Chondrocyte (in vitro differentiated cells): ENCODE measurements at regions not wholly inside any gene's neighbourhood (a gene's known extent, or its start where the extent isn't known, plus 50 kb on each side); places are given as distances from the start of the nearest gene placed in this dataset.

Source experiments
- DNase-seq: peaks from one replicate; pipeline ENCODE4 v3.0.0; 2021; ENCODE audit warnings: mixed read lengths, low spot score
- H3K27ac Mint-ChIP-seq: one replicate; pipeline ENCODE4 v1.8.0; 2021; ENCODE audit warnings: mild to moderate bottlenecking, moderate library complexity, mixed read lengths; ENCODE audit not compliant: unreplicated experiment
- H3K27me3 Mint-ChIP-seq: 2 replicates; pipeline ENCODE4 v1.8.0; 2021; ENCODE audit warnings: low read depth, mixed read lengths
- H3K36me3 Mint-ChIP-seq: 2 replicates; pipeline ENCODE4 v1.8.0; 2021; ENCODE audit warnings: low read depth, mixed read lengths
- H3K4me1 Mint-ChIP-seq: 2 replicates; pipeline ENCODE4 v1.8.0; 2021; ENCODE audit warnings: low read depth, mild to moderate bottlenecking, mixed read lengths
- H3K4me3 Mint-ChIP-seq: one replicate; pipeline ENCODE4 v1.8.0; 2021; ENCODE audit warnings: mild to moderate bottlenecking, moderate library complexity, mixed read lengths; ENCODE audit not compliant: unreplicated experiment
- H3K9me3 Mint-ChIP-seq: 2 replicates; pipeline ENCODE4 v1.8.0; 2021; ENCODE audit warnings: low read depth, mixed read lengths
- TF ChIP-seq, protein P1 (sequence below): fragments of 200-600 bp; sonication (generic); IDR thresholded peaks from 2 replicates; pipeline ENCODE4 v1.5.0; 2021; ENCODE audit warnings: antibody characterized with exemption, mild to moderate bottlenecking, moderate library complexity

GRCh38 chr15:69543681-69544364 lies 91.2 kb downstream of the RPLP1 start:
- DNase-seq = no peak
- Mint-ChIP-seq H3K9me3 (no peaks in the 10 kb centered on the region), H3K4me3 (no peak overlapping the region), H3K4me1 (no peaks in the 10 kb centered on the region), H3K27me3 (peaks cover 52% of the 10 kb centered on the region), H3K27ac (no peak overlapping the region), H3K36me3 (peaks cover 3% of the 10 kb centered on the region)
- TF ChIP-seq, protein P1, sequence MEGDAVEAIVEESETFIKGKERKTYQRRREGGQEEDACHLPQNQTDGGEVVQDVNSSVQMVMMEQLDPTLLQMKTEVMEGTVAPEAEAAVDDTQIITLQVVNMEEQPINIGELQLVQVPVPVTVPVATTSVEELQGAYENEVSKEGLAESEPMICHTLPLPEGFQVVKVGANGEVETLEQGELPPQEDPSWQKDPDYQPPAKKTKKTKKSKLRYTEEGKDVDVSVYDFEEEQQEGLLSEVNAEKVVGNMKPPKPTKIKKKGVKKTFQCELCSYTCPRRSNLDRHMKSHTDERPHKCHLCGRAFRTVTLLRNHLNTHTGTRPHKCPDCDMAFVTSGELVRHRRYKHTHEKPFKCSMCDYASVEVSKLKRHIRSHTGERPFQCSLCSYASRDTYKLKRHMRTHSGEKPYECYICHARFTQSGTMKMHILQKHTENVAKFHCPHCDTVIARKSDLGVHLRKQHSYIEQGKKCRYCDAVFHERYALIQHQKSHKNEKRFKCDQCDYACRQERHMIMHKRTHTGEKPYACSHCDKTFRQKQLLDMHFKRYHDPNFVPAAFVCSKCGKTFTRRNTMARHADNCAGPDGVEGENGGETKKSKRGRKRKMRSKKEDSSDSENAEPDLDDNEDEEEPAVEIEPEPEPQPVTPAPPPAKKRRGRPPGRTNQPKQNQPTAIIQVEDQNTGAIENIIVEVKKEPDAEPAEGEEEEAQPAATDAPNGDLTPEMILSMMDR = no peak

DNA sequence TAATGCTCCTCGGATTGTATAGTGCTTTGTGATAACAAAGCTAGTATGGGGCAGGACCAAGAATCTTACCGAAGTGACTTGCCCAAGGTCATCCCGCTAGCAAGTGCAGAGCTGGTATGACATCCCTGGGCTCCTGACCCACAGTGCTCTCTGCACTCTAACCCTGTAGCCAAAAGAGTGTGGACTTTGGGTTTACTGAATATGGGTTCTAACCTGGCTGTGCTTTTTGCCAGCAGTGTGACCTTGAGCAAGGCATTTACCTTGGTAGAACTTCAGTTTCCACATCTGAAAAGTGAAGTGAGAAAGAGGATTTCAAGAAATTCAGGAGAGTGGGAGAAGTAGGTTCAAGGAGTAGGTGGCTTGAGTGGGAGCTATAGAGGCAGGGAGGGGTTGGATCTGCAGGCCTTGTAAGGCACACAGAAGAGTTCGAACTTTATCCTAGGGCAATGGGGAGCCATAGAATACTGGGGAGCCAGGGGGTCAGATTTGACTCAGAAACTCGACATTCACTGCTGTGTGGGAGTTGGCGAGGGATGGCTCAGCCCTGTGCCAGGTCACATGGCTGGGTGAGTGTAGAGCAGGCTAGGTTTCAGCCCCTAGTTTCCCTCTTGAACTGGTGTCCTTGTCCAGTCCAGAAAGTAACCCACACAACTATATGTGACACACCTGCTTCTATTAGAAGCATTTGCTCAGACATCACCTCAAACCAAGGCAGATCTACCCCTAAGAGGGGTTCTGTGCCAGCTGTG lies 91.9 kb downstream of the RPLP1 start:
- H3K27ac Mint-ChIP-seq = no peak overlapping the region
- TF ChIP-seq, protein P1 = no peak
- DNase-seq = no peak
- H3K4me1 Mint-ChIP-seq = no peaks in the 10 kb centered on the region
- no peaks in the 10 kb centered on the region for H3K9me3 Mint-ChIP-seq
- H3K4me3 Mint-ChIP-seq = no peak overlapping the region
- peaks cover 55% of the 10 kb centered on the region for H3K27me3 Mint-ChIP-seq
- peaks cover 3% of the 10 kb centered on the region for H3K36me3 Mint-ChIP-seq

DNA sequence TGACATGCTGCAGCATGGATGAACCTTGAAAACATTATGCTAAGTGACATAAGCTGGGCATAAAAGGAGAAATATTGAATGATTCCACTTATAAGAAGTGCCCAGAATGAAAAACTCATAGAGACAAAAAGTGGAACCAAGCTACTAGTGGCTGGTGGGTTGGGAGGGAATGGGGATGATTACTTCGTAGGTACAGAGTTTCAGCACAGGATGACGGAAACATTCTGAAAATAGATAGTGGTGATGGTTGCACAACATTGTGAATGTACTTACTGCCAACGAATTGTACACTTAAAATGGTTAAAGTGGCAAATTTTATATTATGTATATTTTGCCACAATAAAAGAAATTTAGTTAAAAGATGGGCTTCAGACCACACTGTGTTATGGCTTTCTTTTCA lies 93.6 kb downstream of the RPLP1 start:
- H3K9me3 Mint-ChIP-seq = peaks cover 1% of the 10 kb centered on the region
- no peak overlapping the region for H3K27ac Mint-ChIP-seq
- H3K4me1 Mint-ChIP-seq = no peaks in the 10 kb centered on the region
- DNase-seq = no peak
- TF ChIP-seq, protein P1 = no peak
- peaks cover 9% of the 10 kb centered on the region for H3K36me3 Mint-ChIP-seq
- H3K4me3 Mint-ChIP-seq = no peak overlapping the region
- H3K27me3 Mint-ChIP-seq = peaks cover 61% of the 10 kb centered on the region

DNA sequence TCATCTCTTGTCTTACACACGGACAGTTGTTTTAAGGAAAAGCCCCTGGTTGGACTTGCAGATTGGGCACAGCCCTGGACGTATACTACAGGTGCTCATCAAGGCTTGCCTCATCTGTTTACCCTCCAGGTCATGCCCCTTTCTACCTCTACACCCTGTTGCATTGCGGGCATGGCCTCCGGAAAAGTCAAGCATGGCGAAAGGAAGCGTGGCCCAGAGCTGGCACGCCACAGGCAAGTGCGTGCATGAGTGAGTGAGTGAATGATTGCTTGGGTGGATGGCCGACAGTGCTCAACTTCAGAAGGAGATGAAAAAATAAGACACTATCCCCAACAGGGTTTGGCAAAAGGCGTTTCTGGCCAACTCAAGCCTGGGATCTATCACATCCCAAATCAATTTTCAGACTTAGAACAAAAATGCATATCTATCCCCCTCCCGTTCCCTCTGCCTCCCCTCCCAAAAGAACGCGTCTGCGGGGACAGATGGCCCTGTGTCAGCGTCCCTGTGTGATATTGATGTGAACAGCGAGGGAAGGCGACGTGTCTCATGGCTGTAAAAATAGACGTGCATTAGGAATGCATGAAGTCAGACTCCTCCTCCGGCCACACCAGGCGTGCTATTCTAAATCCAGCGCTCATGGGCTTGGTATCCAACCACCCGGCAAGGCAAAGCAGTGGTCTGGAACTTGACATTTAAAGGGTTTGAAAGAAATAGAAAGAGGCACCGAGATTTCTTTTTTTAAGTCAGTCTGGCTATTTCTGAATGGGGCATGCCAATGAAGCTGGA lies 96.0 kb downstream of the RPLP1 start:
- Mint-ChIP-seq H3K36me3 (peaks cover 15% of the 10 kb centered on the region), H3K4me3 (no peak overlapping the region), H3K27ac (no peak overlapping the region), H3K4me1 (no peaks in the 10 kb centered on the region), H3K9me3 (peaks cover 10% of the 10 kb centered on the region), H3K27me3 (peaks cover 52% of the 10 kb centered on the region)
- no peak for DNase-seq
- TF ChIP-seq, protein P1 = no peak

GRCh38 chr15:69551391-69552056 lies 98.9 kb downstream of the RPLP1 start:
- no peak overlapping the region for H3K27ac Mint-ChIP-seq
- peaks cover 10% of the 10 kb centered on the region for H3K9me3 Mint-ChIP-seq
- H3K4me1 Mint-ChIP-seq = no peaks in the 10 kb centered on the region
- TF ChIP-seq, protein P1 = no peak
- no peak for DNase-seq
- H3K4me3 Mint-ChIP-seq = no peak overlapping the region
- peaks cover 39% of the 10 kb centered on the region for H3K27me3 Mint-ChIP-seq
- peaks cover 15% of the 10 kb centered on the region for H3K36me3 Mint-ChIP-seq
